K562 (cell line): ENCODE measurements at regions not wholly inside any gene's neighbourhood (a gene's known extent, or its start where the extent isn't known, plus 50 kb on each side); places are given as distances from the start of the nearest gene placed in this dataset.

Source experiments
- ATAC-seq: fragments of 200-7000 bp; cut with Tn5 transposase; 3 replicates; pipeline ENCODE4 v1.9.1; 2020; ENCODE audit warnings: moderate library complexity
- BruUV-seq: library from RNA; stranded (reverse); fragments of 400-500 nt; replicated peaks from 2 replicates; lab custom pipeline; 2021; lab: Mats Ljungman, UMichigan
- CTCF ChIA-PET: fragments of 300-600 bp; formaldehyde crosslinking; extraction: SDS; loops from one replicate; lab custom pipeline; 2021; ENCODE audit warnings: low intra/inter-chr PET ratio; lab: Yijun Ruan, JAX
- POLR2A ChIA-PET: fragments of 300-600, 350-650 bp; sonication (Branson Sonifier 250); formaldehyde crosslinking; extraction: SDS; loops from one replicate; lab custom pipeline; 2021; ENCODE audit warnings: antibody characterized with exemption, inconsistent platforms; lab: Yijun Ruan, JAX
- DNase-seq, 4 experiments: peaks; one replicate each; pipeline versions ENCODE4 v3.0.0 to v3.0.0-alpha.2; 2011 to 2018; ENCODE audit warnings: low spot score in 3 of 4, mixed read lengths in 3 of 4; ENCODE audit errors: extremely low read depth in 1 of 4
- FAIRE-seq: peaks from 2 replicates; lab custom pipeline; 2011; peaks lifted over from hg19 to GRCh38; lab: Jason Lieb, UNC
- H2AFZ ChIP-seq: 2 replicates; pipeline ENCODE4 v1.6.0; 2011; ENCODE audit warnings: low read depth, low read length, control low read depth, inconsistent platforms
- H3K27ac ChIP-seq: fragments of 200-600 bp; 3 replicates; pipeline ENCODE4 v1.8.0; 2011; ENCODE audit warnings: low read depth, mild to moderate bottlenecking, control low read depth, inconsistent platforms, low read length, moderate library complexity, mixed read lengths; ENCODE audit errors: extremely low read depth
- H3K27me3 ChIP-seq, 2 experiments: fragments of 300-600 bp in 1 of 2; 2 replicates in 1 of 2; 3 replicates in 1 of 2; pipeline versions ENCODE4 v1.6.0 to v1.8.0; 2011; ENCODE audit warnings: inconsistent platforms in 2 of 2, low read length in 2 of 2, mild to moderate bottlenecking in 1 of 2, mixed read lengths in 1 of 2, moderate library complexity in 1 of 2; ENCODE audit not compliant: control insufficient read depth in 2 of 2, insufficient read depth in 2 of 2
- H3K36me3 ChIP-seq: fragments of 300-600 bp; 3 replicates; pipeline ENCODE4 v1.8.0; 2011; ENCODE audit warnings: mild to moderate bottlenecking, low read length, inconsistent platforms; ENCODE audit not compliant: control insufficient read depth, insufficient read depth
- H3K4me1 ChIP-seq, 2 experiments: fragments of 200-600 bp in 1 of 2; replicated peaks in 1 of 2; 2 replicates in 1 of 2; 3 replicates in 1 of 2; pipeline versions ENCODE4 v1.5.1 to v1.8.0; 2011; ENCODE audit warnings: inconsistent platforms in 2 of 2, low read length in 2 of 2, mild to moderate bottlenecking in 1 of 2, mixed read lengths in 1 of 2, moderate library complexity in 1 of 2; ENCODE audit not compliant: control insufficient read depth in 2 of 2, insufficient read depth in 2 of 2
- H3K4me2 ChIP-seq: 2 replicates; pipeline ENCODE4 v1.6.1; 2011; ENCODE audit warnings: low read length, control low read depth, inconsistent platforms, mixed read lengths; ENCODE audit not compliant: insufficient read depth
- H3K4me3 ChIP-seq: fragments of 200-600 bp; sonication (generic), shearing (Covaris generic); 2 replicates; pipeline ENCODE4 v1.5.1; 2016; ENCODE audit warnings: control low read depth, inconsistent platforms
- H3K79me2 ChIP-seq: fragments of 200-600 bp; 3 replicates; pipeline ENCODE4 v1.8.0; 2011; ENCODE audit warnings: low read length, inconsistent platforms; ENCODE audit not compliant: control insufficient read depth, insufficient read depth
- H3K9ac ChIP-seq, 2 experiments: 2 replicates each; pipeline versions ENCODE4 v1.6.0 to v1.6.1; 2011; ENCODE audit warnings: low read depth in 2 of 2, low read length in 2 of 2, control low read depth in 1 of 2, inconsistent platforms in 1 of 2, mild to moderate bottlenecking in 1 of 2, mixed read lengths in 1 of 2; ENCODE audit not compliant: insufficient read depth in 1 of 2
- H3K9me1 ChIP-seq: one replicate; pipeline ENCODE4 v1.6.0; 2011; ENCODE audit warnings: inconsistent platforms, mild to moderate bottlenecking, low read length, moderate library complexity; ENCODE audit not compliant: control insufficient read depth, insufficient read depth
- H3K9me3 ChIP-seq: replicated peaks from 2 replicates; pipeline ENCODE4 v1.5.1; 2011; ENCODE audit warnings: low read depth, low read length, inconsistent platforms; ENCODE audit not compliant: control insufficient read depth, insufficient read depth
- H4K20me1 ChIP-seq: replicated peaks from 2 replicates; pipeline ENCODE4 v1.6.1; 2011; ENCODE audit warnings: low read length, inconsistent platforms, mixed read lengths; ENCODE audit not compliant: control insufficient read depth, insufficient read depth
- DDX20 ChIP-seq: fragments of 450-650 bp; IDR thresholded peaks from 2 replicates; pipeline ENCODE4 v1.6.1; 2016; ENCODE audit warnings: missing genetic modification characterization, low read depth, mild to moderate bottlenecking, missing compliant biosample characterization, moderate library complexity
- GTF3C2 ChIP-seq: IDR thresholded peaks from 3 replicates; pipeline ENCODE4 v1.6.1; 2011; ENCODE audit warnings: borderline replicate concordance, mild to moderate bottlenecking, moderate library complexity; ENCODE audit not compliant: insufficient read length; ENCODE audit errors: extremely low read depth
- HCFC1 ChIP-seq: IDR thresholded peaks from 2 replicates; pipeline ENCODE4 v1.6.1; 2012; ENCODE audit warnings: low read depth, low read length, improper control_type of control experiment
- POLR3A ChIP-seq: IDR thresholded peaks from 2 replicates; pipeline ENCODE4 v1.6.1; 2011; ENCODE audit warnings: borderline replicate concordance, mild to moderate bottlenecking, moderate library complexity; ENCODE audit not compliant: insufficient read length, insufficient read depth; ENCODE audit errors: extremely low read depth
- RCOR1 ChIP-seq, 2 experiments: IDR thresholded peaks; 2 replicates each; pipeline ENCODE4 v1.6.1; 2012; ENCODE audit warnings: low read depth in 2 of 2, low read length in 2 of 2, borderline replicate concordance in 1 of 2, improper control_type of control experiment in 1 of 2
- THRAP3 ChIP-seq: fragments of 450-650 bp; IDR thresholded peaks from 2 replicates; pipeline ENCODE4 v1.6.1; 2016; ENCODE audit warnings: mild to moderate bottlenecking, inconsistent platforms, borderline replicate concordance
- XRCC4 ChIP-seq: IDR thresholded peaks from one replicate; pipeline ENCODE4 v1.6.1; 2011; ENCODE audit not compliant: insufficient read depth, insufficient read length; ENCODE audit errors: extremely low read depth
- ZNF780A ChIP-seq: fragments of 250-450 bp; sonication (Bioruptor Pico); IDR thresholded peaks from 2 replicates; pipeline ENCODE4 v1.5.0; 2021; ENCODE audit warnings: mild to moderate bottlenecking
- WGBS: fragments of 100-300 bp; shearing (Covaris generic); methylation state at CpG from one replicate; pipeline ENCODE4 v1.1.6; 2016; ENCODE audit warnings: low coverage, mixed read lengths; ENCODE audit not compliant: insufficient coverage; ENCODE audit errors: missing lambda C conversion rate; 5-methylcytosine and 5-hydroxymethylcytosine counted together
- in situ Hi-C: fragments of 300-500 bp; cut with MboI; formaldehyde crosslinking; loops from 4 replicates; pipeline ENCODE4 v1.15.0; 2018; ENCODE audit warnings: inconsistent platforms, mixed read lengths
- intact Hi-C: fragments of 100-400 bp; cut with micrococcal nuclease; formaldehyde crosslinking; loops from 2 replicates; pipeline ENCODE4 v1.14.2; 2022
- TF ChIP-seq, protein P1 (sequence below): fragments of 250-450 bp; sonication (Bioruptor Pico); IDR thresholded peaks from 2 replicates; pipeline ENCODE4 v1.8.0; 2021; ENCODE audit warnings: moderate library complexity, mild to moderate bottlenecking, inconsistent platforms
- TF ChIP-seq, protein P2 (sequence below), 2 experiments: IDR thresholded peaks; 2 replicates each; pipeline ENCODE4 v1.6.1; 2011; ENCODE audit warnings: borderline replicate concordance in 1 of 2, control low read depth in 1 of 2, low read depth in 1 of 2, low read length in 1 of 2, mild to moderate bottlenecking in 1 of 2, mixed read lengths in 1 of 2, moderate library complexity in 1 of 2; ENCODE audit not compliant: insufficient read depth in 1 of 2, insufficient read length in 1 of 2, poor library complexity in 1 of 2, severe bottlenecking in 1 of 2; ENCODE audit errors: extremely low read depth in 1 of 2
- TF ChIP-seq, protein P3 (sequence below): fragments of 450-650 bp; IDR thresholded peaks from 2 replicates; pipeline ENCODE4 v1.6.1; 2017; ENCODE audit warnings: mild to moderate bottlenecking, moderate library complexity
- TF ChIP-seq, protein P4 (sequence below): sonication (generic); formaldehyde crosslinking; IDR thresholded peaks from 2 replicates; pipeline ENCODE4 v1.8.1; 2023; ENCODE audit warnings: mild to moderate bottlenecking, missing genetic modification reagents

- Histone ChIP-seq H3K4me1 (no peaks in the 10 kb centered on the region), H2AFZ (no peak overlapping the region), H4K20me1 (no peaks in the 10 kb centered on the region), H3K4me2 (no peak overlapping the region), H3K9me3 (no peaks in the 10 kb centered on the region), H3K9me1 (no peaks in the 10 kb centered on the region), H3K27ac (no peak overlapping the region), H3K9ac (no peak overlapping the region), H3K36me3 (no peaks in the 10 kb centered on the region), H3K27me3 (no peaks in the 10 kb centered on the region), H3K4me3 (no peak overlapping the region), H3K79me2 (no peaks in the 10 kb centered on the region)
- no peak for ATAC-seq
- in situ Hi-C loops = no loop called here
- intact Hi-C loops = no loop called here
- no peak for FAIRE-seq
- CTCF ChIA-PET = no interaction called here
- WGBS = 0% methylated on average over 2 of the region's 5 CpGs
- DNase-seq = no peak
- POLR2A ChIA-PET = no interaction called here
- no TSS peak for BruUV-seq
- TF ChIP-seq, protein P1, sequence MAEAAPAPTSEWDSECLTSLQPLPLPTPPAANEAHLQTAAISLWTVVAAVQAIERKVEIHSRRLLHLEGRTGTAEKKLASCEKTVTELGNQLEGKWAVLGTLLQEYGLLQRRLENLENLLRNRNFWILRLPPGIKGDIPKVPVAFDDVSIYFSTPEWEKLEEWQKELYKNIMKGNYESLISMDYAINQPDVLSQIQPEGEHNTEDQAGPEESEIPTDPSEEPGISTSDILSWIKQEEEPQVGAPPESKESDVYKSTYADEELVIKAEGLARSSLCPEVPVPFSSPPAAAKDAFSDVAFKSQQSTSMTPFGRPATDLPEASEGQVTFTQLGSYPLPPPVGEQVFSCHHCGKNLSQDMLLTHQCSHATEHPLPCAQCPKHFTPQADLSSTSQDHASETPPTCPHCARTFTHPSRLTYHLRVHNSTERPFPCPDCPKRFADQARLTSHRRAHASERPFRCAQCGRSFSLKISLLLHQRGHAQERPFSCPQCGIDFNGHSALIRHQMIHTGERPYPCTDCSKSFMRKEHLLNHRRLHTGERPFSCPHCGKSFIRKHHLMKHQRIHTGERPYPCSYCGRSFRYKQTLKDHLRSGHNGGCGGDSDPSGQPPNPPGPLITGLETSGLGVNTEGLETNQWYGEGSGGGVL = no peak
- TF ChIP-seq THRAP3 (no peak), POLR3A (no peak), ZNF780A (no peak), DDX20 (tag) (no peak), RCOR1 (IDR thresholded peaks at IDR 0.05; ENCODE audit: borderline replicate concordance in 1 of 2, low read depth in 2 of 2, low read length in 2 of 2) (no peak), XRCC4 (no peak), GTF3C2 (no peak), HCFC1 (no peak)
- TF ChIP-seq, protein P2, sequence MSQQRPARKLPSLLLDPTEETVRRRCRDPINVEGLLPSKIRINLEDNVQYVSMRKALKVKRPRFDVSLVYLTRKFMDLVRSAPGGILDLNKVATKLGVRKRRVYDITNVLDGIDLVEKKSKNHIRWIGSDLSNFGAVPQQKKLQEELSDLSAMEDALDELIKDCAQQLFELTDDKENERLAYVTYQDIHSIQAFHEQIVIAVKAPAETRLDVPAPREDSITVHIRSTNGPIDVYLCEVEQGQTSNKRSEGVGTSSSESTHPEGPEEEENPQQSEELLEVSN (IDR thresholded peaks at IDR 0.05; ENCODE audit: borderline replicate concordance in 1 of 2, extremely low read depth in 1 of 2, insufficient read depth in 1 of 2, insufficient read length in 1 of 2, low read depth in 1 of 2, low read length in 1 of 2, poor library complexity in 1 of 2, severe bottlenecking in 1 of 2) = no peak
- TF ChIP-seq, protein P3, sequence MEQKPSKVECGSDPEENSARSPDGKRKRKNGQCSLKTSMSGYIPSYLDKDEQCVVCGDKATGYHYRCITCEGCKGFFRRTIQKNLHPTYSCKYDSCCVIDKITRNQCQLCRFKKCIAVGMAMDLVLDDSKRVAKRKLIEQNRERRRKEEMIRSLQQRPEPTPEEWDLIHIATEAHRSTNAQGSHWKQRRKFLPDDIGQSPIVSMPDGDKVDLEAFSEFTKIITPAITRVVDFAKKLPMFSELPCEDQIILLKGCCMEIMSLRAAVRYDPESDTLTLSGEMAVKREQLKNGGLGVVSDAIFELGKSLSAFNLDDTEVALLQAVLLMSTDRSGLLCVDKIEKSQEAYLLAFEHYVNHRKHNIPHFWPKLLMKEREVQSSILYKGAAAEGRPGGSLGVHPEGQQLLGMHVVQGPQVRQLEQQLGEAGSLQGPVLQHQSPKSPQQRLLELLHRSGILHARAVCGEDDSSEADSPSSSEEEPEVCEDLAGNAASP = no peak
- TF ChIP-seq, protein P4, sequence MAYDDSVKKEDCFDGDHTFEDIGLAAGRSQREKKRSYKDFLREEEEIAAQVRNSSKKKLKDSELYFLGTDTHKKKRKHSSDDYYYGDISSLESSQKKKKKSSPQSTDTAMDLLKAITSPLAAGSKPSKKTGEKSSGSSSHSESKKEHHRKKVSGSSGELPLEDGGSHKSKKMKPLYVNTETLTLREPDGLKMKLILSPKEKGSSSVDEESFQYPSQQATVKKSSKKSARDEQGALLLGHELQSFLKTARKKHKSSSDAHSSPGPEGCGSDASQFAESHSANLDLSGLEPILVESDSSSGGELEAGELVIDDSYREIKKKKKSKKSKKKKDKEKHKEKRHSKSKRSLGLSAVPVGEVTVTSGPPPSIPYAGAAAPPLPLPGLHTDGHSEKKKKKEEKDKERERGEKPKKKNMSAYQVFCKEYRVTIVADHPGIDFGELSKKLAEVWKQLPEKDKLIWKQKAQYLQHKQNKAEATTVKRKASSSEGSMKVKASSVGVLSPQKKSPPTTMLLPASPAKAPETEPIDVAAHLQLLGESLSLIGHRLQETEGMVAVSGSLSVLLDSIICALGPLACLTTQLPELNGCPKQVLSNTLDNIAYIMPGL (CRISPR knock-in tag) = no peak
Observed at GRCh38 chr9:1254071-1254470, 203.9 kb downstream of the DMRT2 start.
